ENCODE measurements at regions not wholly inside any gene's neighbourhood (a gene's known extent, or its start where the extent isn't known, plus 50 kb on each side); places are given as distances from the start of the nearest gene placed in this dataset.
A peak's percentile ranks its signal among the peaks of the same experiment; 100 is the strongest.

DNA sequence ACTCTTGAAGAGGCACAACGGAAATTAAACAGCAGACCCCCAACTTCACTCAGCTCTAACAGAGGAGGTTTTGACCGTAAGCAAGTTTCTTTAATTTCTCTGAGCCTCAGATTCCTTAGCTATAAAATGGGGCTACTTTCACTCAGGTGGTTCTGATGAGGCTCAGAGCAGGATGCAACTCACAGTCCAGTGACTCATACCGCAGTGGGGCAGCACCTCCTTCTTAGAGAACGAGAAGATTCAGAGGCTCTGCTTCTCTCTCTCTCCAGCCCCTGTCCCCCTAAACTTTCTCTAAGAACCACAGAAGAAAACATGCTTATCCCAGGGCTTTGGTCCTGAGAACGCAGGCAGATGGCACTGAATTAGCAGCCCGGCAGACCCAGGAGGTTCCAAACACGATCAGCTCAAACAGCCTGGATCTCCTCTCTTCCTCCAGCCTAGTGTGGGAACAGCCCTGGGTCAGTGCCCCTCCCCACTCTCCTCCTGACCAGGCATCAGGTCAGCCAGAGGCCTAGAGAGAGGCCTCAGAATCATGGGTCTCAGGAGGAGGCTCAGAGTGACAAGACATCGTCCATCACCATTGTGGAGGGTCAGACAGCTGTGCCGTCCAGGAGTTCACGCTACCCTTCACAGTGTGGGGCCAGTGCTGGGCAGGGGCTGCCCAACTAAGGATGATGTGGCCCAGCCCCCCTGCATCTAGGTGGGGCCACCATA lies 433.0 kb downstream of the PTPRU start:
- no peaks in the 10 kb centered on the region for H3K36me3 ChIP-seq
- no peaks in the 10 kb centered on the region for H3K4me1 ChIP-seq
- intact Hi-C loops (cut with DNase I): no loop called here
- 82% methylated on average over 10 of the region's 10 CpGs for WGBS
- H3K4me3 ChIP-seq: no peak overlapping the region
- no peaks in the 10 kb centered on the region for H3K9me3 ChIP-seq
- H3K27me3 ChIP-seq: peaks cover 0 to 42% (median 0%) of the 10 kb centered on the region in 4 donors
- TF ChIP-seq POLR2AphosphoS5 (IDR thresholded peaks at IDR 0.05) (no peak), POLR2A (IDR thresholded peaks at IDR 0.05; ENCODE audit: low read depth) (no peak), EP300 (IDR thresholded peaks at IDR 0.05) (no peak)
- TF ChIP-seq, protein P1, sequence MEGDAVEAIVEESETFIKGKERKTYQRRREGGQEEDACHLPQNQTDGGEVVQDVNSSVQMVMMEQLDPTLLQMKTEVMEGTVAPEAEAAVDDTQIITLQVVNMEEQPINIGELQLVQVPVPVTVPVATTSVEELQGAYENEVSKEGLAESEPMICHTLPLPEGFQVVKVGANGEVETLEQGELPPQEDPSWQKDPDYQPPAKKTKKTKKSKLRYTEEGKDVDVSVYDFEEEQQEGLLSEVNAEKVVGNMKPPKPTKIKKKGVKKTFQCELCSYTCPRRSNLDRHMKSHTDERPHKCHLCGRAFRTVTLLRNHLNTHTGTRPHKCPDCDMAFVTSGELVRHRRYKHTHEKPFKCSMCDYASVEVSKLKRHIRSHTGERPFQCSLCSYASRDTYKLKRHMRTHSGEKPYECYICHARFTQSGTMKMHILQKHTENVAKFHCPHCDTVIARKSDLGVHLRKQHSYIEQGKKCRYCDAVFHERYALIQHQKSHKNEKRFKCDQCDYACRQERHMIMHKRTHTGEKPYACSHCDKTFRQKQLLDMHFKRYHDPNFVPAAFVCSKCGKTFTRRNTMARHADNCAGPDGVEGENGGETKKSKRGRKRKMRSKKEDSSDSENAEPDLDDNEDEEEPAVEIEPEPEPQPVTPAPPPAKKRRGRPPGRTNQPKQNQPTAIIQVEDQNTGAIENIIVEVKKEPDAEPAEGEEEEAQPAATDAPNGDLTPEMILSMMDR (IDR thresholded peaks at IDR 0.05): no peak
- H3K27ac ChIP-seq (replicated peaks in 1 of 4): no peak overlapping the region
- peak; percentile 77 for DNase-seq (ENCODE audit: extremely low spot score)

DNA sequence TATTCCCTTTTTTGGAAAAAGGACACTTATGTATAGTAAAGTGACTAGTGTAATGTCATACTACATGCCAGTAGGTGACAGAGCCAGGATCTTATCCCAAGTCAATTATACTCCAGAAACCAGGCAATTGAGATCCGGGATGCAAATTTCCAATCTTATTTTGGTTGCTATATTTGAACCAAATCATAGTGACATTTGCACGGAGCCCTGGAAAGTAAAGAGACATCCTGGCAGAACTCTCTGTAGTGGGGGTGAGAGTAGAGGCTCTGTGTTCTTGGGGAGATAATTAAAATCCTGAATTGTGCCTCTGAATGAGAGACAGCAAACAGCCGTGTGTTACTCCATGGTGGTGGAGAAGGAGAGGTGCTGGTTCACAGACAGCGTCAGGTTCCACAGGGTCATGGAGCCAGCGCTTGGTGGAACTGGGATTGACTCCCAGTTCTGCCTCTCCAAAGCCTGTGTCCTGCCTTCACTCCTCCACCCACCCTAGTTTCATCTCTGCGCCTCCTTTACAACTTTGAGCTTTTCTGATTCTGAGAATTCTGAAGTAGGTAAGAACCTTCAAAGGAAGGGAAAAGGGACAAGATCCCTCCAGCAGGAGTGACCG lies 432.3 kb downstream of the PTPRU start:
- no peak overlapping the region for H3K27ac ChIP-seq (replicated peaks in 1 of 4)
- 70% methylated on average over 7 of the region's 7 CpGs for WGBS
- peaks cover 0 to 48% (median 0%) of the 10 kb centered on the region in 4 donors for H3K27me3 ChIP-seq
- H3K9me3 ChIP-seq: no peaks in the 10 kb centered on the region
- no peaks in the 10 kb centered on the region for H3K4me1 ChIP-seq
- no peak overlapping the region for H3K4me3 ChIP-seq
- intact Hi-C loops (cut with DNase I): no loop called here
- TF ChIP-seq POLR2A (IDR thresholded peaks at IDR 0.05; ENCODE audit: low read depth): no peak
- TF ChIP-seq, protein P1 (IDR thresholded peaks at IDR 0.05): no peak
- no peak for TF ChIP-seq POLR2AphosphoS5 (IDR thresholded peaks at IDR 0.05)
- TF ChIP-seq EP300 (IDR thresholded peaks at IDR 0.05): no peak
- peak; percentile 78 for DNase-seq (ENCODE audit: extremely low spot score)
- no peaks in the 10 kb centered on the region for H3K36me3 ChIP-seq

DNA sequence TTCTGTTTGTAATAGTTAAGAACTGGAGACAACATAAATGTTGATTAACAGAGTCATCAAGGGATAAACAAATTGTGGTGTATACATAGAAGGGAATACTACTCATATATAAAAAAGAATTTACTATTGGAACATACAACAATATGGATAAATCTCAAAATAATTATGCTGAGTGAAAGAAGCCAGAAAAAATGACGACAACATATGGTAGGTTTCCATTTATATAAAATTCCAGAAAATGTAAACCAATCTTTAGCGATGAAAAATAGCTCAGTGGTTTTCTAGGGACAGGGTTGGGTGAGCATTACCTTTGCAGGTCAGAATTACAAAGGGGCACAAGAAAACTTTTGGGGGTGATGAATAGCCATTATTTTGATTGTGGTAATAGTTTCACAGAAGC lies 431.6 kb downstream of the PTPRU start:
- Histone ChIP-seq H3K36me3 (no peaks in the 10 kb centered on the region), H3K4me3 (no peak overlapping the region), H3K27ac (replicated peaks in 1 of 4) (no peak overlapping the region), H3K27me3 (peaks cover 0 to 48% (median 0%) of the 10 kb centered on the region in 4 donors), H3K4me1 (no peaks in the 10 kb centered on the region), H3K9me3 (no peaks in the 10 kb centered on the region)
- intact Hi-C loops (cut with DNase I): no loop called here
- WGBS: 38% methylated on average over 2 of the region's 2 CpGs
- TF ChIP-seq EP300 (IDR thresholded peaks at IDR 0.05) (no peak), POLR2A (IDR thresholded peaks at IDR 0.05; ENCODE audit: low read depth) (no peak), POLR2AphosphoS5 (IDR thresholded peaks at IDR 0.05) (no peak)
- TF ChIP-seq, protein P1 (IDR thresholded peaks at IDR 0.05): no peak
- DNase-seq (ENCODE audit: extremely low spot score): no peak

DNA sequence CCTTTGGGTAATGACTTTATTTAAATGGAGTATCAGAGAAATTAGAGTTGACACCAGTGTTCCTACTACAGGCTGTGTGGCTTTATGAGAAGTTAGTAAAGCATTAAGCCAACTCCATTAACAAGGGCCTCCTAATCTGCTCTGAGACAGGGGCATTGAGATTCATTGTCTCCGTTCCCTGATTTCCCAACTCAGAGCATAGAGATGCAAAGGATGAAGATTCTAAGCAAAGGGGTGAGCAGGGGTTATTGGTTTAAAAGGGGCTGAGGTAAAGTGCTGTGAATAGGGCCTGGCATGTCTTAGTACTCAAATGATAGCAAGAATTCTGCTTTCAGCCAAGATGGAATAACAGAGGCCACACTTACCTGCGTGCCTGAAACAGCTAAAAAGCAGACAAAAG lies 428.4 kb downstream of the PTPRU start:
- no peaks in the 10 kb centered on the region for H3K4me1 ChIP-seq
- DNase-seq (ENCODE audit: extremely low spot score): no peak
- H3K4me3 ChIP-seq: no peak overlapping the region
- 82% methylated on average over 2 of the region's 2 CpGs for WGBS
- peaks cover 0 to 28% (median 0%) of the 10 kb centered on the region in 4 donors for H3K27me3 ChIP-seq
- H3K9me3 ChIP-seq: peaks cover 0 to 17% (median 11%) of the 10 kb centered on the region in 4 donors
- H3K27ac ChIP-seq (replicated peaks in 1 of 4): no peak overlapping the region
- no peak for TF ChIP-seq POLR2A (IDR thresholded peaks at IDR 0.05; ENCODE audit: low read depth)
- TF ChIP-seq, protein P1 (IDR thresholded peaks at IDR 0.05): no peak
- TF ChIP-seq EP300 (IDR thresholded peaks at IDR 0.05): no peak
- no peak for TF ChIP-seq POLR2AphosphoS5 (IDR thresholded peaks at IDR 0.05)
- H3K36me3 ChIP-seq: no peaks in the 10 kb centered on the region
- intact Hi-C loops (cut with DNase I): no loop called here

Data from esophagus muscularis mucosa (tissue), 4 donors.